ENCODE measurements at regions not wholly inside any gene's neighbourhood (a gene's known extent, or its start where the extent isn't known, plus 50 kb on each side); places are given as distances from the start of the nearest gene placed in this dataset.
"Not testable (repeated sequence)": the region's sequence is repeated elsewhere in the genome, so short reads cannot be mapped to it uniquely, and the experiment has no call there.

DNA sequence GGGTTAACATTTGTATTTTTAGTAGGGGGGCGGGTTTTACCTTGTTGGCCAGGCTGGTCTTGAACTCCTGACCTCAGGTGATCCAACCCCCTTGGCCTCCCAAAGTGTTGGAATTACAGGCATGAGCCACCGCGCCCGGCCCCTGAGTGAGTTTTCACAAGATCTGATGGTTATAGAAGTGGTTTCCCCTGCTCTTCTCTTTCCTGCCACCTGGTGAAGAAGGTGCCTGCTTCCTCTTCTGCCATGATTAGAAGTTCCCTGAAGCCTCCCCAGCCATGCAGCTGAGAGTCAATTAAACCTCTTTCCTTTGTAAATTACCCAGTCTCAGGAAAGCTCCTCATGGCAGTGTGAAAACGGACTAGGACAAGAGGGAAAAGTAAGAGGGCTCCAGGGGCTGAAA, 259.1 kb upstream of the PLET1 start:
- no peak for DNase-seq

DNA sequence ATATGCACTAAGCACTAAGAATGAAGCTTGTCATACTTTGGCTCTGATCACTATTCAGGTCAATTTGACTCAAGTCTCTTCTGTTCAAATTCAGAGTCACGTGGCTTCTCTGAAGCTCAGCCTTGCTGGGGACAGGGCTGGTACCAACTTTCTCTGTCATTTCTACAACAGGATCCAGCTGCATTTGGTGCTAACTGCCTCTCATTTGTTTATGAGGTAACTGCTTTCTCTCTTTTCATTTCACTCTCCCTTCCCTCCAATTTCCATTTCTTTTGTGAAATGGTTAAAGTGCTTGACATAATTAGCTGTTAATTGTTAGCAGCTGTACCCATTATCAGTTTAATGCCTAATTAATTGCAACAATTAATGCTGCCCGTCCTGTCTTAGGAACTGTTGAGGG, 259.7 kb upstream of the PLET1 start:
- no peak for DNase-seq

DNA sequence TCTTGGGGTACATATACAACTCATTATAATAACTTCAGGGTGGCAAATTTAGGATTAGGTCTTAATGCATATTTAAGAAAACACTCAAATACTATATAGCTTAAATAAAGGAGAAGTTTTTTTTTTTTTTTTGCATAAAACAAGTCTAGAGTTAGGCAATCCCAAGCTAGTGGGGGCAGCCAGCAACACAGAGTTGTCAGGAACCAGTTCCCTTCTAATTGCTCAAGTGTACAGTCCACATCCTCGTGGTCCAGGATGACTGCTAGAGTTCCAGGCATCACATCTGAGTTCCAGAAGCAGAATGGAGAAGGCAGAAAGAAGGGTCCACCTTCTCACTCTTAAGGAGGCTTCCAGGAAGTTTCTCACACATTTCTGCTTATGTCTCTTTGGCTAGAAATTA, 261.9 kb upstream of the PLET1 start:
- DNase-seq: no peak

DNA sequence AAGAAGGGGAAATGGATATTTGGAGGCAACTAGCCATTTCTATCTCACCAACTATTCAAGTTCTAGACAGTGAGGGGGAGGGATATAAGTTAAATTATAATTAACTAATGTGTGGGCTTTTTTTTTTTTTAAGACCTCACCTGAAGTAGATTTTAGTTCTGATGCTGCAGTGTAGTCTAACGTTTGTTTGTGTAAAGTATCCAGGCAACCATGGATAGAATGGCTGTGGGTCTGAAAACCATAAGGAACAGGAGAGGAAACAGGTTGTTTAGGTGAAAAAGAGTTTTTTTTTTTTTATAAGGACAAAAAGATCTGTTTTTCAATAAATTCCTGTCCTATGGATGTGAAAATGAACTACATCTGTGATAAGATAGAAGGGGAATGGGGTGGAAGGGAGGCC, 262.4 kb upstream of the PLET1 start:
- DNase-seq: no peak

DNA sequence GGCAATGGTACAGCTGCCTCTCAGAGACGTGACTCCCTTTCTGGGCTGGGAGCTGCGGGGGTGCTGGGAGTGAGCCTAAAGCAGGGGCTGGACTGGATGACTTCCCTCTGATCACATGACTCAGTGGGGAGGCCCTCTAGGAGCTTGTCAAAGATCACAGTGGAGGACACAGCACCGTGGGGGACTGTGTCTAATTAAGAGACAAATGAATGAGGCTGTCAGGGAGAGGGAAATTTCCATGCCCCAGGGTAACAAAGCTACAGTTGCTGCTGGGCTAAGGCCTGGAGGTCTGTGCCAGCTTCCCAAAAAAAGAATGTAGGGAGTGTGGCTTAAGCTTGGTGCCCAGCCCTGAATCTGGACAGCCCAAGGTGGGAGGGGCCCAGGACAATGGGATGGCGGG, 262.8 kb upstream of the PLET1 start:
- no peak for DNase-seq

DNA sequence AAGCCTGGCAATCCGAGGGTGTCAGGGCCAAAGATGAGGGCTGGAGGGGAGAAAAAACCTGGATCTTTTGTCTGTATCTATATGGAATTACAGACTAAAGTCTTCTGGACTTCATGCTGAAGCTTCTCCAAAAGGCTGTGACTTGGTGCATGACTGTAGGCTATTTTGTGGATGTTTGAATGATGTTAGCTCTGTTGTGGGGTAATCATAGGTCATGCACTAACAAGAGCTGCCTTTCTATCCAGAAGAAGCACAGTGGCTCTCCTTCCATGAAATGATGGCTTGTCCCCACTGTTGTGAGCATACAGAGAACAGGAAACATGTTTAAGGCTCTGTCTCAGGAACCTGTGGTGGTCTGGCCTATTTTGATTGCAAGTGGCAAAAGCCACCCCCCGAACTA, 263.3 kb upstream of the PLET1 start:
- no peak for DNase-seq

DNA sequence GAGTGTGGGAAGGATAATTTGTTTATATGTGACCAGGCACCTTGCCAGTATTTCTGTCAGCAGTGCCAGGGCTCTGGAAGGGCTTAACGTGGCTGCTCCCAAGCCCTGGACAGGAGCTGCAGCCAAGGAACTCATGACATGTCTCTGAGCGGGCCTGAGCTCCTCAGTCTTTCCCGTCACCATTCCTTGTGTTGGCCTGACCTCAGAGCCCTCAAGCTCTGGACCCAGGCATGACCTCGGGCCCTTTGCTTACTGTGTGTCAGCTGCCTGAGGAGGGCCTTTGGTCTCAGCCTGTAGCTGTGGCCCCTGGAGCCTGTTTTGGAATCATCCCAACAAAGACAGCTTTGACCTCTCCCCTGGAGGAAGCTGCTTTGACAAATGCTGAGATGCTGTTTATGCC, 264.1 kb upstream of the PLET1 start:
- no peak for DNase-seq

DNA sequence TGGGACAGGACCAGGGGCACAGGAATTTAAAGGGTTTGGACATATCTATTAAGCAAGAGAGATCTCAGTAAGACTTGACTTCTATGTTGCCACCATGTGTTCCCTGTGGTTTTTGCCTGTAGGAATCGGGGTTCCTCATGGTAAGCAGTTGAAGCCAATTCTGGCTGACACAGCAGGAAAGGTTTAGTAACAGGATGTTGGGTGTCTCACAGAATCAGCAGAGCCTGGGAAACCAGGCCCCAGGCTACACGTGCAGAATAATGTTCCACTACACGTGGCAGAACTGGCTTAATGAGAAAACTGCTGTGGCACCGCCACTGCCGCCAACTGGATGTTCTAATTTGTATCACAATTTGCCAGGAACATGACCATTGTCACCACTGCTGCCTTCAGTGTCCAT, 264.6 kb upstream of the PLET1 start:
- DNase-seq: no peak

DNA sequence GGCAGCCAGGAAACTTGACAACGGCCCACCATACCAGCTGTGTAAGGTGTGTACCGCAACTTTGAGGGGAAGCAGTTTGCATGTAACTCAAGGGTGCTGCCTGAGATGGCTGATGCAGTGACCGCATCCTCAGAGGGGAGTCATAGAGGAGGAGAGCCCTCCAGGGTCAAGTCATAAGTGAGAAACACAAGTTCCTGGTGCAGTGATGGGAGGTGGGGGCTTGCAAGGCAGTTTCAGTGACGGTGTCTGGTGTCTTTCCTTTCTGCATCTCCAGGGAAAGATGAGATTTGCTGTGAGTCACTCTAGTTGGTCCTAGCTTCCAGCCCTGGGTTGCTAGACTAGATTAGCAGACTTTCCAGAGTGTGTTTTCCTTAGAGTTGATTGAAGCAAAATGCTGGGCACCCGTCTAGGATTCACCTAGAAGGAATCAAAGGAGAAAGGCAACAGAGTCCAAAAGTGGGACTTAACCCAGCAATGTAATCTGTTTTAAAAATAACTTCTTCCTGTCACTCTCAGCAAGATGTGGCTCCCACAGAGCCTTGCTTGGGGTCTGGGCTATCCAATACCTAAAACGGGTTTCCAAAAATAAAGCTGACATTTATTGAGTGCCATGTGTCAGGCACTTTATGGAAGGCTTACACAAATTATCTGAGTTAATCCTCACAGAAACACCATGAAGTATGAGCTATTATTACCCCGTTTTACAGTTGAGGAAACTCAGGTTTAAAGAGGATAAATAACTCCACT, 265.4 kb upstream of the PLET1 start:
- DNase-seq: no peak

DNA sequence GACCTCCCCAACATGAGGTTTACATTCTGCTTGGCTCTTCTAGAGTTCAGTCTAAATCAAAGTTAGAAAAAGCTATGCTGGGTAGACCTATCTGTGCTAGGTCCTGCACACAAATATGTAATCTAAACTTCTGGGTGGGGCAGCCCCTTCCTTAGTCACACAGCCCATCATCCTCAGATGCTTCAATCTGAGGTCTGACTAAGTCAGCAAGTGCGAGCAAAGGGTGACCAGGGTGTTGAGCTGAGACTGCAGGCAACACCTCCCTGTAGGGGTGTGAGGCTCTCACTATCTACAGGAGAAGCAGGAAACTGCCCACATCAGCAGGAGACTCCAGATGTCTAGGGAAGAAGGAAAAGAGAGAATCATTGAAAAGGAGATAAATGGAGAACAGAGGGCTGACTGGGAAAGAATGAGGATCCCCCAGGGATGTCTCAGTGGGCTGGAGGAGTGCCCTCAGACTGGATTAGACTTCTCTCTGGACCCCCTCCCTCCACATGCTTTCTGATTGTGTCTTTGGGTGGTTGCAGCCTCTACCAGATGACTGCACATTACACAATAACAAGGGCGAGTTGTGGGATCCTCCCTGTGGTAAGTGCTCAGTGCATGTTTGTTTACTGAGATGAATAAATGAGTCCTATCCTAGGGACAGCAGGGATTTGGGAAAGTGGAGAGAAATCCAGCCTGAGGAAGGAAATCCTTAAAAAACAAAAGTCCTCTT, 266.2 kb upstream of the PLET1 start:
- no peak for DNase-seq

DNA sequence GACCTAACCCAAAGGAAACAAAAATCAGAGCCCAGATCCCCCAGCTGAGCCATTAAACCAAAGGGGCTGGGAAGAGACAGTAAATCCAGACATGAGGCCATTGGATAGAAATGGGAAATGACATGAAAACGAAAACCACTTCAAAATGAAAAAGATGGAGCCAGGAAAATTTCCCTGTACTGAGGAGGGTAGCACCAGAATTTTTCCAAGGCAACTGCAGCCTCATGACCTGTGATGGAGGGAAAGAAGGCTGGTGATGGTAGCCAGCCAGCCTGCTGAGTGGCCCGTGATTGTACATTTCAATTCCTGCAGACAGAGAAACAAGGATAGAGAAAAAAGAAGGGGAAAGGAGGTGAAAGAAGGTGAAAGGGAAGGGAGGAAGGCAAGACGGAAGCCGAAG, 268.4 kb upstream of the PLET1 start:
- DNase-seq: no peak

DNA sequence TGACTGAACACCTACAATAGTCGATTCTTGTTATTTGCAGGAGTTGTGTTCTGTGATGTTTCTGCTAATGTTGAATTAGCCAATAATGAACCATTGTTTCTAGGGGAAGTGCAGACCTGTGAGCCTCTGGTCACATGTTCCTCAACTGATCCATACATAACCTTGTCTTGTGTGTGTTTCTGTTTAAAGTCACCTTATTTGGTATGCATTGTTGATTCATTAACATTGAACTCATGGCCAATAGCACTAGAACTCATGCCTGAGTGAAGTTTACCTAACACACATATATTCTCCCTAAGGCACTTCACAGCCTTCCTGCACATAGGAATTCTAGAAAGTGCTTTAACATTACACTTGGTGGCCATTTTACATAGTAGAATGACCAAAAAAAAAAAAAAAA, 271.8 kb upstream of the PLET1 start:
- DNase-seq: no peak

DNA sequence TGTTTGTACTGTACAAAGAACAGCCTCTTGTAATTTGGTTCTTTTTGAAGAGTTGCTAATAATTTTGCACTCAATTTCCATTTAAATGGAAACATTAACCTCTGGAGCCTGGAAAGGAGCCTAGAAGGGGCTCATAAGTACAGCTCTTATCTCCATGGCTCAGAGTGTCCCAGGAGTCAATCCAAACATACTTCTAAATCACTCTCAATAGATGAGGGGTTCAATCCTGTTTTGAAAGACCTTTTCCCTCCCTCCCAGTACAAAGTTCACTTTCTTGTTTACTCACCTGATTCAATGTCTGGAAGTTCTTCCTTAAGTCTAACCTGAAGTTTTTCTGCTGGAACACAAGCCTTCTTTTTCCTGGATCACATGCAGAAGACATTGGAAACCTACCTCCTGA, 273.0 kb upstream of the PLET1 start:
- no peak for DNase-seq

DNA sequence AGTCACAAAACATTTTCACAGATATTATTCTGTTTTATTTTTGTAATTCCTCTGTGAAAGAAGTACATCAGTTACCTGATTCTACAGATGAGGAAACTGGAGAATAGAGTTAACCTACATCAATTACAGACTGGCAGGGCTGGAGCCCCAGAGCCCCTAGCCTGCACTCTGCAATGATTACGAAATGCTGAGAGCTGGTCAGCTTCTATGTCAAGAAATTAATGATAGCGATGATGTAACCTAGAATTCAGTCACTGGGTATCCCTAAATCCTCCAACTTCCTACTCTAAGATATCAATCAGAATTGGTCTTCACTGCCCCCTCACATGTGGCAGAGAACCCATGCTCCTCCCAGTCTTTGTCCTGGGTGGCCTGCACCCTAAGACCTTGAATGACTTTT, 273.5 kb upstream of the PLET1 start:
- DNase-seq: no peak

DNA sequence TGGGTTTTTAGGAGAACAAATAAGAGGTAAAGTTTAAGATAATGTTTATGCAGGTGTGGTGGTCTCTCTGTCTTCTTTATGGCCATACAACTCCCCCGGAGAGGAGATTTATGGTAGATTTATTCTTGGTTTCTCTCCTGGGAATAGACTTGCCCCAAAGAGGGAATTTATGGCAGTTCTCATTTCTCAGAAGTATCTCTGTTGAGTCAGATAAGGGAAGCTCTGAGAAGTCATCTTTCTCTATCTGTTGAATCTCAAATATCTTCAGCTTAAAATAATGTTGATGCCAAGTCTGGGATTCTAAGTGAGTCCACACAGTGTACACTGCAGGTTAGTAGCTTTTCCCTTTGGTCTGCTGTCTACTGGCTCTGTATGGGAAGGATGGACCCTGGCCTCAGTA, 276.4 kb upstream of the PLET1 start:
- DNase-seq: no peak

DNA sequence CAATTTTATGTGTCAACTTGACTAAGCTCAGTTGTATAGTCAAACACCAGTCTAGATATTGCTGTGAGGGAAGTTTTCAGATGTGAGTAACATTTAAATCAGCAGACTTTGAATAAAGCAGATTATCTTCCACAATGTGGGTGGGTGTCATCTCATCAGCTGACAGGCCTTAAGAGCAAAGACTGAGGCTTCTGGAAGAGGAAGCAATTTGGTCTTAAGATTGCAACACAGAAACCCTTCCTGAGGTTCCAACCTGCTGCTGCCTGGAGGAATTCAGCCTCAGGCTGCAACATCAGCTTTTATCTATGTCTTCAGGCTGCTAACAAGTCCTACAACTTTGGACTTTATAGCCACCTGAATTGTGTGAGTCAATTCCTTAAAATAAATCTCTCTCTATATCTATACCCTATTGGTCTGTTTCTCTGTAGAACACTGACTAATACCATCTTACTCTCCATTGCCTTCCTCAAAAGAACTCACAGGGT, 277.2 kb upstream of the PLET1 start:
- no peak for DNase-seq

DNA sequence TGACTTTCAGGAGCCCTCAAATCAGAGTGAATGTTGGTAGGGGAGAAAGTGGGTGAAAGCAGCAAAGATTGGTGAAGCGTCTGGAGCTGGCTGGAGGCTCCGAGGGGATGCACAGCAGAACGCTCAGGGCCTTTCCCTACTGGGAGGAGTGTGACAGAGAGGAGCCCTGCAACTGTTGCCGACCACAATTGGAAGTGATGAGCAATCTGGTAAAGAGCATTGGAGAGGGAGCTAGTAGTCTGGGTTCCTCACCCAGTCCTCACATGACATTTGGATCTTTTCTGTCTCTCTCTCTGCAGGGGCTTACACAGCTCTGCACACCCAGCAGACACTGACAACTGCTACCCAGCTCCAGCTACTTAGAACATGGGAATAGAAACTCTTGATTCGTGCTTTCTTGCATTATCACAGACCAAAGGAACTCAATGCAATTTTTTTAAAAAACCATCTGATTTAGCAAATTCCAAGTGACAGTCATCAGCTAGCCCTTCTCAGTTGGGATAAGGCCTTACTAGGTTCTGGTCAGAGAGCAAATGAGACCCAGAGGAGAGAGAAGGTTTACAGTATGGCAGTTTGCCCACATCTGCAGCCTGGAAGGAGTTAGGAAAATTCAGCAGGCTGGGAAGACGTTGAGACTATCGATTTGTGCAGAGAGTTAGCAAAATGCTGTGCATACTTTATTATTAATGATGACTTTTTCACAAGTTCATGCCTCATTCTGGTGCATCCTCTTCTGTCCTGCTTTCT, 278.0 kb upstream of the PLET1 start:
- no peak for DNase-seq

DNA sequence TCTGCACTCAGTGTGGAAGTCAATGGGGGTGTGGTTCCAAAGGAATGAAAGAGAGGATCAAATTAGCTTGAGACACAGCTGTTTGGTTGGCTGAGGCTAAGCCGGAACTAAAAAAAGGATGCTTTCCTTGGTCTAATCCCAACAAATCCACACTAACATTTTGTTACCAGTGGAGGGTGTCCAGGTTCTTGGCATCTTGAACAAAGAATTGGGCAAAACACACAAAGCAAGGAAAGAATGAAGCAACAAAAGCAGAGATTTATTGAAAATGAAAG, 278.6 kb upstream of the PLET1 start:
- DNase-seq: not testable (repeated sequence)

DNA sequence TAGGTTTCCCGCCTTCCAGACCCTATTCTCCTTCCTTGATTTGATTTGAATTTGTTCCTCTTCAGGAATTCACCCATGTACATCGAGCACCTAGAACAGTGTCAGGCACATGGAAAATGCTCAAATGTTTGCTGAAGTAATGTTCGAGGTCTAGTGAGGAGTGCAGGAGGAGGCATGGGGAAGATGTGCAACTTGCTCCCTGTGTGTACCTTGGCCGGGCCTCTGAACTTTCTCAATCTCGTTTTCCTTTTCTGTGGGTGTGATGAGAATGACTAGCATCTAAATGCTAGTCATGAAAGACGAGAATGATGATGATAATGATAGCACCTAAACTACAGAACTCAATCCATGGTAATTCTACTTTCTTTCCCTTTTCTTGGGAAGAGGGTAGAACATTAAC, 279.1 kb upstream of the PLET1 start:
- no peak for DNase-seq

DNA sequence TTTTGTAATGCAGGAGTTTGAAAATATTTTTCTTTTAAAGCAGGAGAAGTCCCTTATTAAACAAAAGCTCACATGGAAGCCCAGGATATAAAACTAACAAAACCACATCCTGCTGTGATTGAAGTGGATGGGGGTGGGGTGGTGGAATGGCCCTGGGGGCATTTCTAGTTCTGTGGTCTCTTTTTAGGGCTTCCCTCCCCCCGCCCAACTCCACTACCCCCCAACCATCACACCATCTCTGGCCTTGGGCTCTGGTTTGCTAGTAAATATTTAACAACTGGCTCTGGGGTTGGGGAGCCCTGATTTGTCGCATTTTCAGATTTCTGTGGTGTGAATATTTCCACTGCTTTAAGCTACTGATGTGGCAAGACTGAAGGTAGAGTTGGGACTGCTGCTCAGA, 279.6 kb upstream of the PLET1 start:
- no peak for DNase-seq

DNA sequence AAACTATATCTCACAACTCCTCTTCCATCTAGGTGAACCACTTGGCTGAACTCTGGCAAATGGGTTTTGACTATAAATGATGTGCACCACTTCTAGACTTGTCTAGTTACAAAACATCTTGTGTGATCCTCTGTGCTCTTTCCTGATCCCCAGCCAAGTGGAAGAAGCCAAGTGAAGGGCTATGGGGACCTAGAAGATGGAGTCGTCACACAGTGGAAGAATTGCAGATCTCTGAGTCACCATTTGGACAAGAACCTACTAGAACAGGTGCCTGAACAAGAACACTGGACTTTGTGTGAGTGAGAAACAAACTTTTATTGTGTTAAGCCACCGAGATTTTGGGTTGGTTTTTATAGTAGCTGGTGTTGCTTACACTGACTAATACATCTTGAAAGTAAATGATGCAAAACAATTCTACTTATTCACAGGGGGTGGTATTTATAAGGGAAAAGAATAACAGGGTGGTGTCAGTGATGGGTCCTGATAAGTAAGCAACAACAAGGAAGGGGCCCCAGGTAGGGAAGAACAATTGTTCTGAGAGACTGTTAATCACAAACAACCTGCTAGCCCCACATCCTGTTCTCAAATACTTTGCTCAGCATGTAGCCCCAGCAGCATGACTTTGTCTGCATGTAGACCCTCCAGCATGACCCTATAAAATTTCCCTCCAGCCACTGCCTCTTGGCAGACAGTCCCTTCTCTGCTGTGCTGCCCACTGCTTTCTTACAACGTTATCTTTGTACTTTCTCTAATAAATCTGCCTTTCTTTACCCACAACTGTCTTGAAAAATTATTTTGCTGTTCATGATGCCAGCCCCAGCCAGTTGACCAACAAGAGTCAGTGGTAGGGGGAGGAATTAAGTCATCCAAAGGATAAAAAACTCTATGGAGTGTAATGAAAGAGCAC, 280.7 kb upstream of the PLET1 start:
- DNase-seq: no peak

DNA sequence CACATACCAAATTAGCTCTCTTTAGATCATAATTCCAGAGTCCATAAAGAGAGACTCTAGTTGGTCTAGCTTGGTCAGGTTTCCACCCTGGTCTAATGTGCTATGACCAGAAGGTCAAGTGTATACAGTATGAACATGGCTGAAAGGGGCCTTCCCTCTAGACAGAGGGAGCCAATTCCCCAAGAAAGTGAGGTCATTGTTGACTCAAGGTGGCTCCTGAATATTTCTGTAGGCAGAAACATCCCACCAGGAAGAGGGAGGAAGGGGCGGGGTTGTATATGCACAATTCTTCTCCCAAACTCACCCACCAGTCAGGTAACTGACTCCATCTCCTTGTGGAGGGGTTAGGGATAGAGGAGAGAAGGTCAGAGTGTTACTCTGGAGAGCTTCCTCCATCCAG, 281.8 kb upstream of the PLET1 start:
- no peak for DNase-seq

DNA sequence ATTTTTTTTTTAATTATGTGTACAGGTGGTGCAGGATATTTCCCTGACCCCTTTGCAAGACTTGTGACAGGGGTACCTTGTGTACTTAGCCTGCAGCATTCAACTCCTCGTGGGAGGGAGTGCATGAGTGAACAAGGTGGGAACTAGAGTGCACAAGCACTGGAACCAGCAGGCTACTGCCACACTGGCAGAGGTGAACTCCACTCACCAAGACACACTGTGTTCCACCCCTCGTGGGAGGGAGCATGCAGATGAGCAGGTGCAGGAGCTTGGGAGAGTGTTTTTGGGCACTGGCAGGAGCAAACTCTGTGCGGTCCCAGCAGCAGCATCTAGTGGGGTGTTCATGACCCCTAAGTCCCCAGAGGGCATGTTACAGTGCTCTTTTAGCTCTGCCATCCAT, 282.7 kb upstream of the PLET1 start:
- DNase-seq: no peak

Measured in activated CD4-positive, CD25-positive, alpha-beta regulatory T cell (primary cell).